HCT116 (cell line): ENCODE measurements at regions not wholly inside any gene's neighbourhood (a gene's known extent, or its start where the extent isn't known, plus 50 kb on each side); places are given as distances from the start of the nearest gene placed in this dataset.

Experiments used
- ATAC-seq: fragments of 200-7000 bp; cut with Tn5 transposase; 2 replicates; pipeline ENCODE4 v1.9.1; 2020; ENCODE audit warnings: mild to moderate bottlenecking, moderate library complexity
- BruUV-seq: library from RNA; stranded (reverse); fragments of 400-500 nt; replicated peaks from 2 replicates; lab custom pipeline; 2021; lab: Mats Ljungman, UMichigan
- CTCF ChIA-PET: fragments of 300-600 bp; sonication (Branson Sonifier 250); formaldehyde crosslinking; loops from one replicate; lab custom pipeline; 2021; ENCODE audit warnings: antibody characterized with exemption; lab: Charles Lee
- POLR2A ChIA-PET: fragments of 300-600, 350-600 bp; sonication (Branson Sonifier 250); formaldehyde crosslinking; loops from one replicate; lab custom pipeline; 2021; ENCODE audit warnings: antibody characterized with exemption; lab: Charles Lee
- RAD21 ChIA-PET, 2 experiments: fragments of 300-600 bp; sonication (Branson Sonifier 250); formaldehyde crosslinking; loops; one replicate each; lab custom pipeline; 2023; ENCODE audit warnings: low total read pairs in 2 of 2; ENCODE audit not compliant: uncharacterized antibody in 2 of 2, unreplicated experiment in 2 of 2, low non-redundant PET in 1 of 2; lab: Charles Lee
- DNase-seq: peaks from one replicate; pipeline ENCODE4 v3.0.0-alpha.2; 2010; ENCODE audit warnings: low read depth, low spot score
- H2AFZ ChIP-seq: fragments of 200-600 bp; shearing (Covaris generic), sonication (generic); 2 replicates; pipeline ENCODE4 v1.6.1; 2017; ENCODE audit warnings: low read depth, mixed run types, mixed read lengths, antibody characterized with exemption, low read length; ENCODE audit not compliant: poor library complexity, severe bottlenecking
- H3K27ac ChIP-seq: 2 replicates; pipeline ENCODE4 v1.5.1; 2012; ENCODE audit warnings: low read depth, low read length
- H3K27me3 ChIP-seq: fragments of 200-600 bp; sonication (generic); 2 replicates; pipeline ENCODE4 v1.6.1; 2016; ENCODE audit warnings: mixed run types, low read length, mixed read lengths; ENCODE audit not compliant: insufficient read depth
- H3K36me3 ChIP-seq, 2 experiments: fragments of 200-500 bp in 1 of 2; fragments of 200-600 bp in 1 of 2; sonication (Bioruptor generic) in 1 of 2; sonication (generic) in 1 of 2; 2 replicates each; pipeline versions ENCODE4 v1.5.1 to v1.6.1; 2014 to 2016; ENCODE audit warnings: low read length in 2 of 2, inconsistent platforms in 1 of 2, mixed read lengths in 1 of 2, mixed run types in 1 of 2; ENCODE audit not compliant: insufficient read depth in 2 of 2, control insufficient read depth in 1 of 2
- H3K4me1 ChIP-seq, 2 experiments: fragments of 200-600 bp in 1 of 2; sonication (generic) in 1 of 2; 2 replicates each; pipeline versions ENCODE4 v1.5.1 to v1.6.1; 2012 to 2017; ENCODE audit warnings: low read length in 2 of 2, inconsistent platforms in 1 of 2, mild to moderate bottlenecking in 1 of 2, mixed read lengths in 1 of 2, mixed run types in 1 of 2, moderate library complexity in 1 of 2; ENCODE audit not compliant: insufficient read depth in 2 of 2, control insufficient read depth in 1 of 2
- H3K4me2 ChIP-seq: fragments of 200-600 bp; sonication (generic); 2 replicates; pipeline ENCODE4 v1.6.1; 2017; ENCODE audit warnings: mixed run types, low read length, mixed read lengths
- H3K4me3 ChIP-seq, 2 experiments: fragments of 200-600 bp in 1 of 2; sonication (generic) in 1 of 2; replicated peaks in 1 of 2; 2 replicates each; pipeline ENCODE4 v1.5.1; 2011 to 2016; ENCODE audit warnings: low read length in 2 of 2, control low read depth in 1 of 2, low read depth in 1 of 2, mild to moderate bottlenecking in 1 of 2, mixed read lengths in 1 of 2, mixed run types in 1 of 2
- H3K79me2 ChIP-seq: fragments of 200-600 bp; sonication (generic); 2 replicates; pipeline ENCODE4 v1.6.1; 2017; ENCODE audit warnings: mild to moderate bottlenecking, mixed run types, low read length, moderate library complexity, mixed read lengths; ENCODE audit not compliant: insufficient read depth
- H3K9ac ChIP-seq: fragments of 200-600 bp; sonication (generic); 2 replicates; pipeline ENCODE4 v1.6.1; 2016; ENCODE audit warnings: low read length, mixed read lengths
- H3K9me2 ChIP-seq: fragments of 200-600 bp; sonication (generic), shearing (Covaris generic); 2 replicates; pipeline ENCODE4 v1.6.1; 2017; ENCODE audit warnings: mixed run types, mild to moderate bottlenecking, moderate library complexity; ENCODE audit not compliant: insufficient read depth
- H3K9me3 ChIP-seq, 2 experiments: fragments of 200-500 bp in 1 of 2; fragments of 200-600 bp in 1 of 2; sonication (Bioruptor generic) in 1 of 2; sonication (generic) in 1 of 2; 2 replicates each; pipeline ENCODE4 v1.6.1; 2014 to 2017; ENCODE audit warnings: low read length in 2 of 2, mixed read lengths in 2 of 2, inconsistent platforms in 1 of 2, low read depth in 1 of 2, mild to moderate bottlenecking in 1 of 2, mixed run types in 1 of 2, moderate library complexity in 1 of 2; ENCODE audit not compliant: control insufficient read depth in 1 of 2, insufficient read depth in 1 of 2
- H4K20me1 ChIP-seq: fragments of 200-600 bp; sonication (generic), shearing (Covaris generic); 2 replicates; pipeline ENCODE4 v1.6.1; 2017; ENCODE audit warnings: mixed run types, mild to moderate bottlenecking, moderate library complexity; ENCODE audit not compliant: insufficient read depth
- CTCF ChIP-seq, 3 experiments: fragments of 200-600 bp in 1 of 3; sonication (generic) in 1 of 3; IDR thresholded peaks in 2 of 3; conservative IDR thresholded peaks in 1 of 3; 2 replicates each; pipeline ENCODE4 v1.5.1; 2012 to 2017; ENCODE audit warnings: low read depth in 2 of 3, low read length in 2 of 3, antibody characterized with exemption in 1 of 3, borderline replicate concordance in 1 of 3, control low read depth in 1 of 3, mild to moderate bottlenecking in 1 of 3, mixed read lengths in 1 of 3, mixed run types in 1 of 3, moderate library complexity in 1 of 3; ENCODE audit not compliant: insufficient read depth in 1 of 3
- EGR1 ChIP-seq: IDR thresholded peaks from 2 replicates; pipeline ENCODE4 v1.6.1; 2012; ENCODE audit warnings: low read depth
- ELF1 ChIP-seq: IDR thresholded peaks from 2 replicates; pipeline ENCODE4 v1.6.1; 2012; ENCODE audit warnings: low read depth, borderline replicate concordance
- JUND ChIP-seq: IDR thresholded peaks from 2 replicates; pipeline ENCODE4 v1.6.1; 2012
- POLR2A ChIP-seq: IDR thresholded peaks from 2 replicates; pipeline ENCODE4 v1.7.0; 2011; ENCODE audit warnings: borderline replicate concordance; ENCODE audit not compliant: insufficient read depth, insufficient read length; ENCODE audit errors: extremely low read depth
- POLR2AphosphoS5 ChIP-seq: IDR thresholded peaks from 2 replicates; pipeline ENCODE4 v1.6.1; 2011; ENCODE audit warnings: mild to moderate bottlenecking, low read depth, low read length, moderate library complexity
- SRF ChIP-seq: IDR thresholded peaks from 2 replicates; pipeline ENCODE4 v1.6.1; 2012; ENCODE audit warnings: low read depth
- ZBTB33 ChIP-seq: IDR thresholded peaks from 2 replicates; pipeline ENCODE4 v1.6.1; 2011; ENCODE audit warnings: mild to moderate bottlenecking, low read length, moderate library complexity; ENCODE audit not compliant: insufficient replicate concordance; ENCODE audit errors: extremely low read depth
- ZNF274 ChIP-seq: fragments of 200-500 bp; sonication (Bioruptor generic); IDR thresholded peaks from 2 replicates; pipeline ENCODE4 v1.6.1; 2014; ENCODE audit warnings: mild to moderate bottlenecking, low read depth, low read length, inconsistent platforms
- intact Hi-C: fragments of 100-400 bp; cut with micrococcal nuclease; formaldehyde crosslinking; loops from 2 replicates; pipeline ENCODE4 v1.10.0; 2022

- ATAC-seq (no peak), DNase-seq (no peak)
- H3K4me2 ChIP-seq, result no peak overlapping the region
- RAD21 ChIA-PET, result no interaction called here
- CTCF ChIA-PET, result no interaction called here
- no peak overlapping the region for H2AFZ ChIP-seq
- H3K4me1 ChIP-seq, result no peaks in the 10 kb centered on the region
- TF ChIP-seq ELF1 (no peak), JUND (no peak), ZNF274 (no peak), CTCF (IDR thresholded peaks at IDR 0.05 in 2 of 3, conservative IDR thresholded peaks at IDR 0.05 in 1 of 3; ENCODE audit: borderline replicate concordance in 1 of 3, insufficient read depth in 1 of 3, low read depth in 2 of 3, low read length in 2 of 3) (no peak), ZBTB33 (no peak), POLR2A (no peak), SRF (no peak), EGR1 (no peak), POLR2AphosphoS5 (no peak)
- POLR2A ChIA-PET, result no interaction called here
- H3K27ac ChIP-seq, result no peak overlapping the region
- no peaks in the 10 kb centered on the region for H3K36me3 ChIP-seq
- H3K27me3 ChIP-seq, result no peaks in the 10 kb centered on the region
- no peak overlapping the region for H3K9ac ChIP-seq
- H3K9me2 ChIP-seq, result no peaks in the 10 kb centered on the region
- H3K79me2 ChIP-seq, result no peaks in the 10 kb centered on the region
- intact Hi-C loops, result no loop called here
- no peak overlapping the region for H3K4me3 ChIP-seq
- H4K20me1 ChIP-seq, result no peaks in the 10 kb centered on the region
- peaks cover 0 to 6% of the 10 kb centered on the region in 2 experiments; a peak in 2 of 4 replicates for H3K9me3 ChIP-seq
- BruUV-seq, result no TSS peak
Measured at GRCh38 chr4:63308697-63309096, 1100.6 kb downstream of the TECRL start.
